ENCODE measurements at regions not wholly inside any gene's neighbourhood (a gene's known extent, or its start where the extent isn't known, plus 50 kb on each side); places are given as distances from the start of the nearest gene placed in this dataset.

DNA sequence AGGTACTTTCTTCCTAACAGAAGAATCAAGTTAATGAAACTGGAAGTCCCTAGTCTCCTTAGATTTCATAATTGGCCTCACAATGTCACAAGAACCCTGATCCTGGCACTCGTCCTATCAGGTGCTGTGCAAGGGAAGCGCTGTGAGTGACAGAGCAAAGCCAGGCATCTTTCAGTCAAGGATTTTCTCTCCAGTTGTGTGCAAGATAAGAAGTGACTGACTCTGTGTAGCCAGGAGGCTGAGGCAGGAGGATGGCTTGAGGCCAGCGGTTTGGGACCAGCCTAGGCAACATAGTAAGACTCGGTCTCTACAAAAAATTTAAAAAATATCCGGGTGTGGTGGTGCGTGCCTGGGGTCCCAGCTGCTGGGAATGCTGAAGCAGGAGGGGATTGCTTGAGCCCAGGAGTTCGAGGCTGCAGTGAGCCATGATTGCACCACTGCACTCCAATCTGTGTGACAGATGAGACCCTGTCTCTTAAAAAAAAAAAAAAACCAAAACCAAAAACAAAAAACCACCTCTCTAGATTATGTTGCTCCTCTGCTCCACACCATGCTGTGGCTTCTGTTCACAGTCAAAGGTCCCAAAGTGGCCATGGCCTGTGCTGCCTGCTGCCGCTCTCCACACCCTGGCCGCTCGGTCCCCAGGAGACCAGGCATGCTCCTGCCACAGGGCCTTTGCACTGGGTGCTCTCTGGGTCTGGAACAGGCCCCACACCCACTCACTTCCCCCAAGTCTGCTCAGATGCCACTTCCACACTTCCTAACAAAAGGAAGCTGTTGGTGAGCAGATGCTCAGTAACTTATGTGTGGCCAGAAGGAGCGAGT is 54.2 kb upstream of the CLDN5 start:
- peak overlapping the region; percentile 17 for H3K4me3 Mint-ChIP-seq

DNA sequence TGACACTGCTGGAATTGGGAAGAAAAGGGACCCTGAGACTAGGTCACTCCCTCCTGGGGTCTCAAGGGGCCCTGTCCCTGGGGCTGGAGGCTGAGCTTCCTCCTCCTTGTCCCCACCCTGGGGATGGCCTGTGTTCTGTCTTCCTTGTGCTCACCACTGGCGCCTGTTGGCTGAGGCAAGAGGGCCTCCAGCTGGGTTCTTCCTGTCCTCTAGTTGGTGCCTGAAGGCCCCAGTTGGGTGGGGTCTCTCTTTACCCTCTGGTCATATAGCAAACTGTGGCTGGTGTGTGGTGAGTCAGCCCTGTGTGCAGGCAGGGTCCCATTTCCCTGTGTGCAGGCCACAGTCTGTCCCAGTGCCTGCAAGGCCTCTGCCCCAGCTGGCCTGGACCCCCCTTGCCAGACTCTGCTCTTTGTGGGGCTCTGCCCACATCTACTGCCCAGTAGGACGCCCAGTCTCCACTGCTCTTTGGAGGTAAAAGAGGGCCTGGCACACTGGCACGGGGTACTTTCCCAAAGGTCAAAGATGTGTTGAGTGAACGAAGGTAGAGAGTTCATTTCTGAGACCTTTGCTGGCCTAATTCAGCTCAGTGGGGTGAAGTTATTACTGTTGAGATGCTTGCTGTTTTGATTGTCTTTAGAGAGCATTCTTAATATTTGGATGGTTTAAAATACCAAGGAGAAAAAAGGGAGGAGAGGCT is 55.1 kb upstream of the CLDN5 start:
- ATAC-seq (no peak), DNase-seq (no peak)
- intact Hi-C loops (cut with micrococcal nuclease), result loop anchor here (5.0 kb wide), 1 partner anchor 102 kb away; the partner anchor contains the start of genes CDC45 and UFD1
- Histone ChIP-seq H3K27me3 (ENCODE audit: control insufficient read depth, insufficient read depth, low read length) (no peaks in the 10 kb centered on the region), H3K27ac (ENCODE audit: low read length) (peak overlapping the region; percentile 1), H3K9me3 (ENCODE audit: control insufficient read depth, insufficient read depth, low read length) (no peaks in the 10 kb centered on the region), H3K4me3 (ENCODE audit: low read length) (no peak overlapping the region), H3K36me3 (ENCODE audit: control insufficient read depth, insufficient read depth, low read length) (no peaks in the 10 kb centered on the region), H3K4me1 (ENCODE audit: control insufficient read depth, insufficient read depth, low read length) (peaks cover 38% of the 10 kb centered on the region)
- H3K4me3 Mint-ChIP-seq, result peak overlapping the region; percentile 42
- H3K36me3 Mint-ChIP-seq, result no peaks in the 10 kb centered on the region
- TF ChIP-seq, protein P1, sequence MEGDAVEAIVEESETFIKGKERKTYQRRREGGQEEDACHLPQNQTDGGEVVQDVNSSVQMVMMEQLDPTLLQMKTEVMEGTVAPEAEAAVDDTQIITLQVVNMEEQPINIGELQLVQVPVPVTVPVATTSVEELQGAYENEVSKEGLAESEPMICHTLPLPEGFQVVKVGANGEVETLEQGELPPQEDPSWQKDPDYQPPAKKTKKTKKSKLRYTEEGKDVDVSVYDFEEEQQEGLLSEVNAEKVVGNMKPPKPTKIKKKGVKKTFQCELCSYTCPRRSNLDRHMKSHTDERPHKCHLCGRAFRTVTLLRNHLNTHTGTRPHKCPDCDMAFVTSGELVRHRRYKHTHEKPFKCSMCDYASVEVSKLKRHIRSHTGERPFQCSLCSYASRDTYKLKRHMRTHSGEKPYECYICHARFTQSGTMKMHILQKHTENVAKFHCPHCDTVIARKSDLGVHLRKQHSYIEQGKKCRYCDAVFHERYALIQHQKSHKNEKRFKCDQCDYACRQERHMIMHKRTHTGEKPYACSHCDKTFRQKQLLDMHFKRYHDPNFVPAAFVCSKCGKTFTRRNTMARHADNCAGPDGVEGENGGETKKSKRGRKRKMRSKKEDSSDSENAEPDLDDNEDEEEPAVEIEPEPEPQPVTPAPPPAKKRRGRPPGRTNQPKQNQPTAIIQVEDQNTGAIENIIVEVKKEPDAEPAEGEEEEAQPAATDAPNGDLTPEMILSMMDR (IDR thresholded peaks at IDR 0.05), result no peak
- H3K27ac Mint-ChIP-seq, result peak overlapping the region; percentile 18 to 96
- peaks cover 35 to 49% of the 10 kb centered on the region in 2 donors for H3K4me1 Mint-ChIP-seq
- 87% methylated on average over 4 of the region's 4 CpGs for WGBS (ENCODE audit: insufficient coverage)
- H3K27me3 Mint-ChIP-seq (ENCODE audit: low read depth in 2 of 2), result no peaks in the 10 kb centered on the region
- no peaks in the 10 kb centered on the region for H3K9me3 Mint-ChIP-seq

More for the DNA sequence above, 54.2 kb upstream of the CLDN5 start:
- Histone ChIP-seq H3K4me3 (ENCODE audit: low read length) (no peak overlapping the region), H3K36me3 (ENCODE audit: control insufficient read depth, insufficient read depth, low read length) (no peaks in the 10 kb centered on the region), H3K9me3 (ENCODE audit: control insufficient read depth, insufficient read depth, low read length) (no peaks in the 10 kb centered on the region), H3K27ac (ENCODE audit: low read length) (peak overlapping the region; percentile 1), H3K4me1 (ENCODE audit: control insufficient read depth, insufficient read depth, low read length) (peaks cover 38% of the 10 kb centered on the region), H3K27me3 (ENCODE audit: control insufficient read depth, insufficient read depth, low read length) (no peaks in the 10 kb centered on the region)
- H3K36me3 Mint-ChIP-seq, result no peaks in the 10 kb centered on the region
- ATAC-seq (no peak), DNase-seq (no peak)
- no peaks in the 10 kb centered on the region for H3K9me3 Mint-ChIP-seq
- H3K27ac Mint-ChIP-seq, result peak overlapping the region; percentile 85 to 96
- H3K4me1 Mint-ChIP-seq, result peaks cover 35 to 55% of the 10 kb centered on the region in 2 donors
- intact Hi-C loops (cut with micrococcal nuclease), result loop anchor here (5.0 kb wide), 1 partner anchor 101 kb away; the partner anchor contains the start of genes CDC45 and UFD1
- 93% methylated on average over 11 of the region's 11 CpGs for whole genome bisulfite sequencing (ENCODE audit: insufficient coverage)
- H3K27me3 Mint-ChIP-seq (ENCODE audit: low read depth in 2 of 2), result no peaks in the 10 kb centered on the region
- TF ChIP-seq, protein P1 (IDR thresholded peaks at IDR 0.05), result no peak

DNA sequence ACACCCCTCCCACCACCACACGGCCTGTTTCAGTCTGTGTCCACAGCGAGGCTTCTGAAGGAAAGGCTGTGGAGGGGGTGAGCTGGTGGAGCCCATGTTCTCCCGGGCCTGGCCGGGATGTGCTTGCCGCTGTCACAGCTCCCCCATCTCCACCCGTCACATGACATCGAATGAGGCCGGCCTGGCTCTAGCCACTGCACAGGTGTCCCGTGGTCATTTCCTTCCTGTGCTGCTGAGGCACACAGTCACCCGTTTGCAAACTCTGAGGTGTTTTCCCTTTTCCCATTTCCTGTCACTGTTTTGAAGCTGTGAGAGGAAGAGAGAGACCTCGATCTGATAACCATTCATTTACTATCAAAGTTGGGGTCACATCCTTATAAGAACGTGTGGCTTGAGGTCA is 55.7 kb upstream of the CLDN5 start:
- Mint-ChIP-seq H3K9me3 (no peaks in the 10 kb centered on the region), H3K4me1 (peaks cover 35 to 49% of the 10 kb centered on the region in 2 donors), H3K4me3 (peak overlapping the region; percentile 31), H3K27me3 (ENCODE audit: low read depth in 2 of 2) (no peaks in the 10 kb centered on the region), H3K36me3 (no peaks in the 10 kb centered on the region), H3K27ac (peak overlapping the region; percentile 18 to 96)
- intact Hi-C loops (cut with micrococcal nuclease), result loop anchor here (5.0 kb wide), 1 partner anchor 103 kb away; the partner anchor contains the start of genes CDC45 and UFD1
- H3K27me3 ChIP-seq (ENCODE audit: control insufficient read depth, insufficient read depth, low read length), result no peaks in the 10 kb centered on the region
- H3K36me3 ChIP-seq (ENCODE audit: control insufficient read depth, insufficient read depth, low read length), result no peaks in the 10 kb centered on the region
- H3K4me3 ChIP-seq (ENCODE audit: low read length), result no peak overlapping the region
- TF ChIP-seq, protein P1 (IDR thresholded peaks at IDR 0.05), result no peak
- H3K9me3 ChIP-seq (ENCODE audit: control insufficient read depth, insufficient read depth, low read length), result no peaks in the 10 kb centered on the region
- H3K4me1 ChIP-seq (ENCODE audit: control insufficient read depth, insufficient read depth, low read length), result peaks cover 38% of the 10 kb centered on the region
- DNase-seq (peak in 1 of 2 donors; percentile 32), ATAC-seq (no peak)
- WGBS (ENCODE audit: insufficient coverage), result 12% methylated on average over 7 of the region's 12 CpGs
- H3K27ac ChIP-seq (ENCODE audit: low read length), result no peak overlapping the region

Measured in natural killer cell (primary cell).